ENCODE measurements at regions not wholly inside any gene's neighbourhood (a gene's known extent, or its start where the extent isn't known, plus 50 kb on each side); places are given as distances from the start of the nearest gene placed in this dataset.

GRCh38 chr10:4007771-4008170 lies 222.8 kb upstream of the KLF6 start:
- DNase-seq (ENCODE audit: extremely low read depth, low read depth), result no peak

GRCh38 chr10:4006858-4007257 lies 221.8 kb upstream of the KLF6 start:
- TF ChIP-seq CTCF (IDR thresholded peaks at IDR 0.05; ENCODE audit: low read depth, low read length), result no peak
- DNase-seq (ENCODE audit: extremely low read depth, low read depth), result no peak

More at GRCh38 chr10:4007771-4008170, 222.8 kb upstream of the KLF6 start:
- no peak for TF ChIP-seq CTCF (IDR thresholded peaks at IDR 0.05; ENCODE audit: low read depth, low read length)

- DNase-seq (ENCODE audit: extremely low read depth, low read depth), result no peak
- TF ChIP-seq CTCF (IDR thresholded peaks at IDR 0.05; ENCODE audit: low read depth, low read length), result no peak
These were observed 221.0 kb upstream of the KLF6 start for GRCh38 chr10:4006051-4006450.

GRCh38 chr10:4004990-4005389 lies 220.0 kb upstream of the KLF6 start:
- DNase-seq (ENCODE audit: extremely low read depth, low read depth), result no peak
- no peak for TF ChIP-seq CTCF (IDR thresholded peaks at IDR 0.05; ENCODE audit: low read depth, low read length)

- TF ChIP-seq CTCF (IDR thresholded peaks at IDR 0.05; ENCODE audit: low read depth, low read length), result no peak
These were observed 219.1 kb upstream of the KLF6 start for GRCh38 chr10:4004144-4004543.

GRCh38 chr10:4003348-4003973 lies 218.5 kb upstream of the KLF6 start:
- DNase-seq (ENCODE audit: extremely low read depth, low read depth), result no peak
- TF ChIP-seq CTCF (IDR thresholded peaks at IDR 0.05; ENCODE audit: low read depth, low read length), result no peak

More at GRCh38 chr10:4004144-4004543, 219.1 kb upstream of the KLF6 start:
- no peak for DNase-seq (ENCODE audit: extremely low read depth, low read depth)

- TF ChIP-seq CTCF (IDR thresholded peaks at IDR 0.05; ENCODE audit: low read depth, low read length), result no peak
- DNase-seq (ENCODE audit: extremely low read depth, low read depth), result no peak
These were observed 216.8 kb upstream of the KLF6 start for GRCh38 chr10:4001811-4002210.

Measured in AG09319 (cell line).